Kidney glomerular epithelial cell (primary cell): ENCODE measurements at regions not wholly inside any gene's neighbourhood (a gene's known extent, or its start where the extent isn't known, plus 50 kb on each side); places are given as distances from the start of the nearest gene placed in this dataset.
"Not testable (repeated sequence)": the region's sequence is repeated elsewhere in the genome, so short reads cannot be mapped to it uniquely, and the experiment has no call there.

Experiments used
- DNase-seq: peaks from one replicate; lab custom pipeline; 2025; lab: John Stamatoyannopoulos, UW

DNA sequence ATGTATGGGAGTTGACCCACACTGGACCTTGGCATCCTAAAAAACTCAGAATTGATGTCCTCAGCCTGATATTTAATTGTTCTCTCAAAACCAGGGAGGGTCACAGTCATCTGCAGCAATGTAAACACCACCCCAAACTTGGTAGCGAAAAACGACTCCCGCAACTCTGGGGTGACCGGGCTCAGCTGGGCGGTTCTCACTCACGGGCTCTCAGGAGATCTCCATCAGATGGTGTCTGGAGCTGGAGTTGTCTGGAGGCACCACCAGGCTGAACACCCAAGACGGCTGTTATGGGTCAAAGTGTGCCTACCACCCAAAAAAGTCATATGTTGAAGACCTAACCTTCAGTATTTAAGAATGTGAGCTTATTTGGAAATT, 50.9 kb upstream of the NXT1 start:
- DNase-seq: no peak

DNA sequence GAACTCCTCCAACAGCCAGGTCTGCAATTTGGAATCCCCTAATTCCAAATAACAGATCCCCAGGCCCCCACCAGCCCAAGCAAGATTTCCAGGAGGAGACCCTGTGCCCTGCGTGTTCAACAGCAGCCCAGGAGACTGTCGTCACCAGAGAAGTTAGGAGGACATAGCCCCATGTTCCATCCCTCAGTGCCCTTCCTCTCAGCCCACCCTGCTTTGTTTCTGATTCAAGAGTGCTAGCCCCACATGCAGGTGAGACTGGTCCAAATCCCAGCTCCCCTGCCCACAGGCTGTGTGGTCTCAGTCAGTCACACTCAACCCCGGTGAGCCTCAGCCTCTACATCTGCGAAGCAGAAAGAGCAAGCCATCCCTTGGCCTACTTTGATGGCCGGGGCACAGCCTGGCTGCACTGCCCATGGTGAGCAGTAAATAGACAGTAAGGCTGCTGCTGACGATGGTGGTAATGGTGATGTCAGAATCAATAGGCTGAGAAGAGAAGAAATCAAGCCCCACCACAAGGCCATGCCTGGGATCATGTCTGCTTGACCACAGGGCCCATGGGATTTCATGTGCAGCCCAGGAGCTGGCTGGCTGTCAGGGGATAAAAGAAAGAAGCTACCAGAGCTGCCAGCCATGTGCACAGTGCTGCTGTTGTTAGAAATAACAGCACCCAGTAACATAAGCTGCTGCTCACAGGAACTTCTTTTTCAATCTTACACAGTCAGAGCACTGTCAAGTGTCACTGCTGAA, 51.5 kb upstream of the NXT1 start:
- no peak for DNase-seq

DNA sequence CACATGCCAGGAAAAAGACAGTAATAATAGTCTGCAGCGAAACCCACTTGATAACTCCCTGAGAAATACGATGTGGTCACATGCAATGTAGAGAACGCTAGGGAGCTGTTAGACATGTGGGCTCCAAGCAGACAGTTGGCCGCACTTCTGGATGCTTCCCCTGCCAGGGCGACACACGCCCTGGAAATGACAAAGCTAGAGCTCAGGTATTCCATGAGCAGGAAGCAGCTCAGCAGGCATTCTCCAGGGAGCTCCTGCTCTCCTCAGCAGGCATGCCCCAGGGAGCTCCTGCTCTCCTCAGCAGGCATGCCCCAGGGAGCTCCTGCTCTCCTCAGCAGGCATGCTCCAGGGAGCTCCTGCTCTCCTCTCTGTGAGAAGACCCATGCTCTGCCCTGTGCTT, 52.4 kb upstream of the NXT1 start:
- DNase-seq: no peak

DNA sequence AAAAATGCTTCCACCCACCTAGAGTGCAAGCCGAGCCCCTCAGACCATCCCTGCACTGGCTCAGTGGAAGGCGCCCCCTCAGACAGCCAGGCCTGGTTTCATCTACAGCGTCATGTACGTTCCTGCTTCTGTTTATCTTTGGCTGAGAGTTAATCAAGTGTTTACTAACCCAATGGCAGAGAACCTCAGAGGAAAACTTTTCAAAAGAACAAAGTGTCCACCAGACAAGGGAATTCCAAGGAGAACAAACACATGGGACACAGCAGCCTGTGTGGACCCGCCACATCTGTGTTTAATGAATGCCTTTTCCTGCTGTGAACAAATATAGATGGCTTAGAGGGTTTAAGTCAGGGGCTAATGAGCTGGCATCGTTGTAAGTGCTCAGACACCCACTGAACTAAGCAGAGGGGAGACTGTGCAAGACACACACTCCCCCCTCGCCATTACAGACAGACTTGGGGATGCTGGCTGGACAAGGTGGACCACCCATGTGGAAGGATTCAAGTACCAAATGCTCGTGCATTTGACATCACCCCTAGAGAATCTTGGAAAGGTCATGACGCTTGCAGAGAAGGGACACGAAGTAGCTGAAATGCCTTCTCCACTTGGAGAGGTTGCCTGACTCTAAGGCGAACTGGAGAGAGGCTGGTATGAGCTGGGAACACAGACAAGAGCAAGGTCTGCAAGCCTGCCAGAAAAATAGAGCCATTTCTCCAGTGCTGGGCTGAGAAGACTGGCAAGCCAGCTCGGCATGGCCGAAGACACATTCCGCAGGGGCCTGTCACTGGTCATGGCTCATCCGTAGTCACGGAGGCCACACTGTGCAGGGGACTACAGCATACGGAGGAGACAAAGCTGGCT, 53.5 kb upstream of the NXT1 start:
- DNase-seq: no peak

DNA sequence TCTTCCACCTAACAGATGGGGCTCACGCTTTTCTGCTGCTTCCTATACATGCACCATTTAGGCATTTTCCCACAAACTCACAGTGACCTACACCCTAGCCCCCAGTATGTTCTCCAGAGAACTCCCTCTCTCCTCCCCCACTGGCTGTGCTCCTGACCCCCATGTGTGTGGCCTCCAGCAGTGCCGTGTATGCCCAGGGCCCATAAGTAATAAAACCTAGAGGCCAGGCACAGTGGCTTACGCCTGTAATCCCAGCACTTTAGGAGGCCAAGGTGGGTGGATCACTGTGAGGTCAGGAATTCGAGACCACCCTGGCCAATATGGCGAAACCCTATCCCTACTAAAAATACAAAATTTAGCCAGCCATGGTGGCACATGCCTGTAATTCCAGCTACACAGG, 54.7 kb upstream of the NXT1 start:
- no peak for DNase-seq

DNA sequence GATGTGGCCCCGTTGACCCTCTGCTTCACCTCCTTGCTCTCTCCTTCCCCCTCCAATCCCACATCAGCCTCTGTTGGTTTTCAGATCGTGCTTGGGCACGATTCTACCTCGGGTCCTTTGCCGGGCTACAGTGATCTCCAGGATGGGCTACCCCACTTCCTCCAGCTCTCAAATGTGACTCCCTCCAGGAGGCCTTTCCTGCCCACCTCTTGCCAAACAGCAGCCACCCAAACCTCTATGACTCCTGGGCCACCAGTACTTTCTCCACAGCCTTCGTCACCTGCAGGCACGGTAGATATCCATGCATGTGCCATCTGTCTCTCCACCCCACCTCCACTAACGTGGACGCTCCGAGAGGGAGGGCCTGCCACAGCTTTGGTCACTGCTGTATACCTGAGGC, 55.9 kb upstream of the NXT1 start:
- no peak for DNase-seq

DNA sequence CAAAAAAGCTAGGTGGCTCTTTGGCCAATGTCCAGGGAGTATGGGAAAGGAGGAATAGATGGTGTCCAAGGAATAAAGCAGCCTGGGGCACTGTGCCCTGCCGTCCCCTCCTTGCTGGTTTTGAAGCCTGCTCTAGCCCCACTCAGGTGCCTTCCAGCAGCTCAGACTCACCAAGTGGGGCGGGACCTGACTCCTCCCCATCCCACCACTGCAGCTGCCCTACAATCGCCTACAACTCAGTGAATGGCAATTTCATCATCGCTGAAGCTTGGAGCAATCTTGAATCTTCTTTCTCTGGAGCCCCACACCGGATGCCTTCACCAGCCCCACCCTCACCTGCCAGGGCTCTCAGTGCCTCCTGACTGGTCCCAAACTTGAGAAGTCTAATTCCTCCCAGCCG, 56.4 kb upstream of the NXT1 start:
- no peak for DNase-seq

DNA sequence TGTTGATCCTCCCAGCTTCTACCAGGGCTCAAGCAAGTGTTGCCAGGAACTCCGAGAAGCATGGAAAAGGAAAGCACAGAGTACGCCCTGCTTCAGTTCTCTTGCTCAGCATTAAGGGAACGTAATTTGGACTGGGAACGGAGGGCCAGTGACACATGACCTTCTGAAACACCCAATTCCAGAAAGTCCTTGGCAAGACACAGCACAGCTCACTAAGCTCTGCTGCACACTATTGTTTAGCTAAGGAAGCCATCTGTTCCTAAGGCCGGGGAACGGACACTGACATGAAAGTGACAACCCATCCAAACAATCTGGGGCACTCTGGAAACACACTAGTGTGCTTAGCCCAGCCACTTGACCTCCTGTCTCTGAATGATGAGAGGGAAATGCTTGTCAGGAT, 56.9 kb upstream of the NXT1 start:
- no peak for DNase-seq

DNA sequence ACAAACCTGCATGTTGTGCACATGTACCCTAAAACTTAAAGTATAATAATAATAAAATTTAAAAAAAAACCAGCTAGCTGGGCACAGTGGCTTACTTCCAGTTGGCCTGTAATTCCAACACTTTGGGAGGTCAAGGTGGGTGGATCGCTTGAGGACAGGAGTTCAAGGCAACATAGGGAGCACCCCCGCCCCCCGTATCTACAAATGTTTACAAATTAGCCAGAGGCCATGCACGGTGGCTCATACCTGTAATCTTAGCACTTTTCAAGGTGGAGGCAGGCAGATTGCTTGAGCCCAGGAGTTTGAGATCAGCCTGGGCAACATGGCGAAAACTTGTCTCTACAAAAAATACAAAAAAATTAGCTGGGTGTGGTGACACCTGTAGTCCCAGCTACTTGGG, 58.3 kb upstream of the NXT1 start:
- DNase-seq: not testable (repeated sequence)

DNA sequence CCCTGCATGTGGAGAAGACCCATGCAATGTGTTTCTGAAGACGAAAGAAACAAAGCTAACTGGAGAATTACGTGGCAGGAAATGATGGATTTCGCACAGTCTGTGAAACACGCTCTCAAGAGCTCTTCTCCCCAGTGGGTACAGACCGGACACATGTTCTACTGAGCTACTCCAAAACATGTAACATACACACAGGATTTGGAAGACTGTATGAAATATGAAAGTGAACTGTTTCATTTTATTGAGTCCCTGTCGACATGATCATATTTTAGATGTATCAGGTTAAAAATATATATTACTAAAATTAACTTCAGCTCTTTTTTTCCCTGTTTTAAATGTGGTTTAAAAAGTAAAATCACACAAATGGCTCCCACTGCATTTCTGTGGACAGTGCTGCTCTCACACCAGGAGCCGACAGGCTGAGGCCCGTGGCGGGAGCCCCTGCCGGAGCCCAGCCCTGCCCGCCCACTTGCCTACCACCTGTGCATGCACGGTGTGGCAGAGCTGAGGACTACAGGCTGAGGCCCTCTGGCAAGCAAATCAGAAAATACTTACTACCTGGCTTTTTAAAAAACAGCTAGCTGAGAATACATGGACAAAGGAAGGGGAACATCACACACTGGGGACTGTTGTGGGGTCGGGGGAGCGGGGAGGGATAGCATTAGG, 58.9 kb upstream of the NXT1 start:
- DNase-seq: no peak

DNA sequence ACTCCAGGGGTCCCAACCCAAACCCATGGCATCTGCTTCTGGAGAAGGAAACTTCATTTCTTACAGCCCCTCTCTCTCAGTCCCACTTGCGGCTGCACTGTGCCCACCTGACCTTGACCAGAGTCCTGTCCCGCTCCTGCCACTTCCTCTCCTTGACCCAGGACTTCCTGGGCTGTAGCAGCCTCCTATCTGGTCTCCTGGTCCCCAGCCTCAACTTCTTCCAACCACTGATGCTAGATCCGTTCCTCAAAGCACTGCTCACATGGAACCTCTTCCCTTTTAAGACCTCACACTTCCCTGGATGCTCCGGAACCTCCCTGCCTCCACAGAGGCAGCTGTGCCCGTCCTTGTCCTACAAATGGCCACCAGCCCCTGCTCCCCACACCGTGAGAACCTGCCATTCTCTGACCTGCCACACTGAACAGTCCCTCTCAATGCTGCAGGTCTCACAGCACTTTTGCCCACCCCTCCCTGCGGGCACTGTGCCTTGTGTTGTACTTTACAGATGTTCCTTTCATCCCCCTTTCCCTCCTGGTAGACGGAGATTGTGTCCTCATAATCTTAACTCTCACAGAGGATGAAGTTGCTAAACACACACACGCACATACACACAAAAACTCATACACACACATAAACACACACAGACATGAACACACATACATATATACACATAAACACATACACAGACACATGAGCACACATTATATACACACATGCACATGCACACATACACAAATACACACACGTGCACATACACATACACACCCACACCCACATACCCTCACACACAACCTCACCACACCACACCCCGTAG, 59.6 kb upstream of the NXT1 start:
- DNase-seq: no peak

DNA sequence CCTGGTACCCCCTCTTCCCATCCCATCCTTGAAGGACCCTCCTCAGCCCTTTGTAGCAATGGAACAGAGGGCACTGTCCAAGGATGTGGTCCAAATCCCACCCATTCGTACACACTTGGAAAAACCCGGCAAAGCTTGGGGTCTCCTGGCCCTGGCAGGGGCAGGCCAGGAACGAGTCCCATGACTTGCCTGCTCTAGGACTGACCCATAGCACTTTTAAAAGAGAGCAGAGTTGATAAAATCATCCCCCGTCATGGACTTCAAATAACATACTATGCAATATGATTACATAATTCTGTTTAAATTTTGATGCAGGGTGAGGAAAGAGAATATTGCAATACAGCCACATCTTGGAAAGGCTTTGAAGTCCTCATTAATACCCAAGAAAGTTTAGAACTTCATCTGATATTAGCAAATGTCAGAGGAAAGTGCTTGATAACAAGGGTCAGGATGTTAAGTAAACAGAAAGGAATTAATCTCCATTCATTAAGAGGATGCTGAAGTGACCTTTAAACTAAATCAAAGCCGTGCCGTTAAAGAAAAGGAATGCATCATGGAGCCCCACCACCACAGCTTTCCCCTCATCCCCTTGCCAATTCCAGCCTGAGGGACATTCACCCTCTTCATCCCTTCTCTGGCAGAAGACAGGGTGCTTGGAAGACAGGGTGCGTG, 60.7 kb upstream of the NXT1 start:
- DNase-seq: no peak

DNA sequence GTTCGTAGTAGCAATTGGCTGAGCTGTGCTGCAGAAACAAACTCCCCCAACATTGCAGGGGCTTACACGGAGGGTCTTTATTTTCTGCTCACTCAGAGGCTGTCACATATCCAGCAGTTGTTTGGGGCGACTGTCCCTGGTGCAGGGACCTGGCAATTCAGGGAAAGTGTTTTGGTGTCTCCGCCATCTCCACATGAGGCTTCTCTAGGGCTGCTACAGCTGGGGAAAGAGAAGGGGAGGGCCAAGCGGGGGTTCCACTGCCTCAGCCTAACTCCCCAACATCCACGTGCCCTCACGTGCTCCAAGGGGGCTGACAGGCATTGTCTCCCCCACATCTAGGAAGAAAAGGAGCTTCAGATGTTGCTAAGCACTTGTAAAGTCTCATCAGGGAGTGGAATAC, 61.3 kb upstream of the NXT1 start:
- DNase-seq: no peak

DNA sequence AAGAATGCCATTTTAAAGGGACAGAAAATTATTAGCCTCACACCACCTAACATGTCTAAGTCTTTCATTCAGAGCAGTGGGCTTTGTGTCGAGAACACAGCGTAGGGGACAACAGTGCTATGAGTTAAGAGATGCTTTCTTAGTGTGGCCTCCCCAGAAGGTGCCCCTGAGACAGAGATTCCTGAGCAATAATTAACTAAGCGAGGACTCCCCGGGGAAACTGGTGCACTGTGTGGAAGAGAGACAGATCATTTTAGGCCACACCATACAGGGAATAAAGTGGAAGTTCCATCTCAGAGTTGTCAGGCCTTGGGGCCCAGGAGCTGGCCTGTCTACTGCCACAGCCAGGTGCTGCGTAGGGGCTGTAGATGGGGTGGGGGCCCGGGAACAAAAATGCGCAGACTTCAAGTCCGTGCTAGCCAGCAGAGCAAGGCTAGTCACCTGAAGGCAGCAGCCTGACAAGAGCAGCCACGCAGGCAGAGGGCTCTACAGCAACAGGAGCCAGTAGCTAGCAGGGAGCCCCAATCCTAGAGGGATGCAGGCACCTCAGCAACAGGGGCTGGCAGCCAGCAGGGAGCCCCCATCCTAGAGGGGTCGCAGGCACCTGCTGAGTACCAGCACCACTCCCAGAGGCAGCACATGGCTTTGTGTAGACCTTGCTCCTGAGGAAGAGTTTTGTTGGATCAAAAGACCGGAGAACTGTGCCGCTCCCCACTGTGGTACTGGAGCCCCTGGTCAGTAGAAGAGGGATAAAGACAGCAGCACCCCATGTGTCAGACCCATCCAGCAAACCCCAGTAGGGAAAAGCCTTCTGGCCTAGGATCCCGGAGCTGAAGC, 63.0 kb upstream of the NXT1 start:
- no peak for DNase-seq

DNA sequence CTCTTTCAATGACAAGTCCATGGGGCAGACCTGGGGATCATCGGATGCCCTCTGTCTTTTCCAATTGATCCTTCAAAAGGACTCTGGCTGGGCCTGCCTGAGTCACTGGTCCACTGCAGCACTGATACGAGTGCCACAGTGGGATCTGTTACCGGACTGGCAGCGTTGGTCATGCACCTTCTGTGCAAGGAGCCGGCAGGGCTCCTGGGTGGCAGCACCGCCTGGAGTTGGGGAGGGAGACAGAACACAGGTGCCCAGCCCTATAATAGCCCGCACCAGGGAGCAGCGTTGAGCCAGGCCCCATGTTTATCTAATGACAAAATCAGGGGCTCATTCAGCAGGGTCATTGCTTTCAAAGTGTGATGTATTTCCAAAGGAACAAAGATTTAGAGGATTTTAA, 64.2 kb upstream of the NXT1 start:
- DNase-seq: no peak

DNA sequence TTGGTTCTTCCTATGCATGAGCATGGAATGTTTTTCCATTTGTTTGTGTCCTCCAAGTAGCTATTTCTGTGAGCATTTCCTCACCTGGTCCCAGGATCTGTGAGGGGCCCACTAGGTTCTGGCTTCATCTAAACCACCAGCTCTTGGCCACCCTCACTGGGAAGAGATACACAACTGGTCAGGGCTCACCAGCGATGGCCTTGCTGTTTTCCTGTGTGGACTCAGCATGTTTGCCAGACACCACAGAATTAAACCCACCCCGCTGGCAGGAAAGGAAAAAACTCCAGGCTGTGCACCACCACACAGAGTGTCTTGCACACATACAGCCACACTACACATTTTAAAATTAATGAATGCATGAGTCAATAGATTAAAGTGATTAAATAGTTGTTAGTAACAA, 65.1 kb upstream of the NXT1 start:
- no peak for DNase-seq

DNA sequence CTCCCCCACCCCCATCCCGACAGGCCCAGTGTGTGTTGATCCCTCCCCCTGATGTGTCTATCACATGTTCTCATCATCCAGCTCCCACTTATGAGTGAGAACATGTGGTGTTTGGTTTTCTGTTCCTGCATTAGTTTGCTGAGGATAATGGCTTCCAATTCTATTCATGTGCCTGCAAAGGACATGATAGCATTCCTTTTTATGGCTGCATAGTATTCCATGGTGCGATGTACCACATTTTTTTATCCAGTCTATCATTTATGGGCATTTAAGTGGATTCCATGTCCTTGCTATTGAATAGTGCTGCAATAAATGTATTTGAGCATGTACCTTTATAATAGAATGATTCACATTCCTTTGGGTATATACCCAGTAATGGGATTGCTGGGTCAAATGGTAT, 66.6 kb upstream of the NXT1 start:
- DNase-seq: no peak

DNA sequence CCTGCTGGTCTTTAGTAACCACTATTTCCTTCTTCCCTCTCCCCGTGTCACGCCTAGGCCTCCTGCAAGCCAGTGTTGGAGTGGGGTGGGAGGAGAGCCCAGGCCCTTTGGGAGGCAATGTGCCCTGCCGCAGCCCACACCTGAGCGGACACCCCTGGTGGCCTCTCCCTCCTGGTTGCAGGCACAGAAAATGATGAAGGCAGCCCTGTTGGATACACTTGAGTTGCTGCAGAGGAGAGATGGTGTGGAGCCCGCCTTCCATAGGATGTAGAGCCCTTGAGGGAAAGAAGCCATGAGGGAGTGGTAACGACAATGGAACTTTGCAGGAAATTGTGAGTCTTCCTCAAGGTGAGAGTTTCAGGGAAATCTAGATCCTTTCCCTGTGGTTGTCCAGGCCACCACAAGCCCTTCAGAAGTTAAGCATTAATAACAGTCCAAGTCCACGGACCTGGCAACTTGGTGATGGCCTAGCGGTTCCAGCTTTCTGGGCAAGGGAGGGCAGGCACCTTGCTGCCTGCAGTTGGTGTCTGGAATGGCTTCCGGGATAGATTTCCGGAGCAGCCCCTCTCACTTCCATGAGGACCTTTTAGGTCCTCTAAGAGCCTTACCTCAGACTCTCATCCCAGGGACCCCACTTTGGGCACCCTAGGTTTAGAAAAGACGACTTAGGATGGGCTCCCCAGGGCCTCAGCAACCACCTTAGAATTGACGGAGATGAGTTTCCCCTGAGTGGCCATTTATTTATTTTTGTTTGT, 67.3 kb upstream of the NXT1 start:
- DNase-seq: no peak

DNA sequence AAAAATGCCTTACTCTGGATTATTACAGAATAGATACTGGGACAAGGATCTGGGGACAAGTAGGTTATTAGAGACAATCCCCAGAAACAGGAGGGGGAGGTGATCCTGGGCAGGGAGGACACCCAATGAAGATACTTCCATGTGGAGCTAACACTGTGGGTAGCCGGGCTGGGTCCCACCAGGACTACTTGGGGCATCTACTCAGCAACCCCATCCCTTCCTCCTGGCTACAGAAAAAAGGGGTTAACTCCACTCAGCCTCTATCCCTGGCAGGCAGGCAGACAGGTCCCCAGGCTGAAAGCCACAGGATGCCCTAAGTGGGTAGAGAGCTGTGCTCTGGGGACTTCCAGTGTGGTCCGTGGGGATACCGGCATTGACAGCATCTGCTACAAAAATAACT, 68.0 kb upstream of the NXT1 start:
- DNase-seq: no peak

DNA sequence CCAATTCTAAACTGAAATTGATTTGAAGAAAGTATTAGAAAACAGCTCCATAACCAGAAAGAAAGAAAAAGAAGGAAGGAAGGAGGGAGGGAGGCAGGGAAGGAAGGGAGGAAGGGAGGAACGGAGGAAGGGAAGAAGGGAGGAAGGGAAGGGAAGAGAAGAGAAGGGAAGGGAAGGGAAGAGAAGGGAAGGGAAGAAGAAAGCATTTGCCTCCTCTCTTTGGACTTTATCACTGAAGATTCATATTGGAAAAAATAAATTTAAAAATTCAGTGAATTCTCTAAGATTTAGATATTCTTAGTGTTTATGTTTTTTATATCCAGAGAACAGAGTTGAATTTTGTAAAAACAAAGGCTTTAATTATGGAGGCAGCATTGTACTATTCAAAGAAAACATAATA, 68.5 kb upstream of the NXT1 start:
- DNase-seq: no peak
